ENCODE measurements at regions not wholly inside any gene's neighbourhood (a gene's known extent, or its start where the extent isn't known, plus 50 kb on each side); places are given as distances from the start of the nearest gene placed in this dataset.

DNA sequence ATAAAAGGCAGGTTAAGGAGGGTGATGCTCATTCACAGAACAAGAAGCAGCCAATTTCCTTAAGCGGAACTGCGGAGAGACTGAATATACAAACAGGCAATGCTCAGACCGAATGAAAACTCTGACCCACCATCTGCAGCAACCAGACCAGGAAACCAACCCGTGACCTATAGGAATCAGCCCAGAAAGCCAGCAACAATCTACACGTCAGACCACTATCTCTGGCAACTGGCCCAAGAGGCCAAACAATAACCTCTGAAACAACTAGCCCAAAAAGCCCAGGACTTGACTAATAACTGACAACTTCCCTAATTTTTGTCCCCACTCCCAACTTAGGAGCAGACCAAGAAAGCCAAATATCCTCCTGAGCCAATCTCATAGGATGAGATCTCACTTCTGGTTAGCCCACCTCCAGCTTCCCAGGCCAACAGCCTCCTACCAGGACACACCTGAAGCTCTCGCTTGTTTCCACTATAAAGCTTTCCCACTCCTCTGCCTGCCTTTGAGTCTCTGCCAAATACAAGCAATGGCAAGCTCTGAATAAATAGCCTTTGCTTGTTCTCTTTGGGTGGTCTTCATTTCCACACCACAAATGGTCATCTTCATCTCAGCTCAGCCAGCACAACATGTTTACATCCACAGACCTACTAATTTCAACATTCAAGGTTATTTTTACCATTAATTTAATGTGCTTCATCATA lies 168.5 kb downstream of the HSD17B3 start:
- peaks cover 0 to 7% (median 2%) of the 10 kb centered on the region in 8 donors for H3K9me3 ChIP-seq
- H3K4me3 ChIP-seq: no peak overlapping the region
- H3K36me3 ChIP-seq: no peaks in the 10 kb centered on the region
- no peaks in the 10 kb centered on the region for H3K27me3 ChIP-seq (replicated peaks in 1 of 7)
- TF ChIP-seq POLR2AphosphoS5 (IDR thresholded peaks at IDR 0.05) (no peak), POLR2A (IDR thresholded peaks at IDR 0.05) (no peak)
- TF ChIP-seq, protein P1, sequence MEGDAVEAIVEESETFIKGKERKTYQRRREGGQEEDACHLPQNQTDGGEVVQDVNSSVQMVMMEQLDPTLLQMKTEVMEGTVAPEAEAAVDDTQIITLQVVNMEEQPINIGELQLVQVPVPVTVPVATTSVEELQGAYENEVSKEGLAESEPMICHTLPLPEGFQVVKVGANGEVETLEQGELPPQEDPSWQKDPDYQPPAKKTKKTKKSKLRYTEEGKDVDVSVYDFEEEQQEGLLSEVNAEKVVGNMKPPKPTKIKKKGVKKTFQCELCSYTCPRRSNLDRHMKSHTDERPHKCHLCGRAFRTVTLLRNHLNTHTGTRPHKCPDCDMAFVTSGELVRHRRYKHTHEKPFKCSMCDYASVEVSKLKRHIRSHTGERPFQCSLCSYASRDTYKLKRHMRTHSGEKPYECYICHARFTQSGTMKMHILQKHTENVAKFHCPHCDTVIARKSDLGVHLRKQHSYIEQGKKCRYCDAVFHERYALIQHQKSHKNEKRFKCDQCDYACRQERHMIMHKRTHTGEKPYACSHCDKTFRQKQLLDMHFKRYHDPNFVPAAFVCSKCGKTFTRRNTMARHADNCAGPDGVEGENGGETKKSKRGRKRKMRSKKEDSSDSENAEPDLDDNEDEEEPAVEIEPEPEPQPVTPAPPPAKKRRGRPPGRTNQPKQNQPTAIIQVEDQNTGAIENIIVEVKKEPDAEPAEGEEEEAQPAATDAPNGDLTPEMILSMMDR (IDR thresholded peaks at IDR 0.05 in 8 of 11, conservative IDR thresholded peaks at IDR 0.05 in 3 of 11): no peak
- intact Hi-C loops (cut with DNase I; ENCODE audit: low total_unique reads): no loop called here
- peak overlapping the region in 3 of 8 donors; percentile 5 to 35 (median 19) for H3K27ac ChIP-seq
- WGBS, 5 donors: 72 to 80% (median 76%) methylated on average over 6 of the region's 6 CpGs
- peaks cover 0 to 30% (median 15%) of the 10 kb centered on the region in 6 donors for H3K4me1 ChIP-seq
- no peak for DNase-seq

DNA sequence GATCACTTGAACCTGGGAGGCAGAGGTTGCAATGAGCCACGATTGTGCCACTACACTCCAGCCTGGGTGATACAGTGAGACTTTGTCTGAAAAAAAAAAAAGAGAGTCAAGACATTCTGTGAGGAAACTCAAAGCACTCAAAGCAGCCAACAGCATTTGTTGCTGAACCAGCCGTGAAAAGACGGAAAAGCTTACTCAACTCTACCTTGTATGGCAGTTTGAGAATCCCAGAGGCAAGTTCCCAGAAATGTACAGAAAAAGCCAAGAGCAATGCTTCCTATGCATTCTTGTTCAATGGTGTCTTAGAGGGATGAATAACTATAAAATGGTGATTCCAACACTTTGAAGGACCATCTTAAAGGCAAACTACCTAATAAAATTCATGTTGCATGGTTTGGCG lies 170.2 kb downstream of the HSD17B3 start:
- Histone ChIP-seq H3K4me3 (no peak overlapping the region), H3K9me3 (no peaks in the 10 kb centered on the region), H3K27ac (no peak overlapping the region), H3K27me3 (replicated peaks in 1 of 7) (no peaks in the 10 kb centered on the region), H3K4me1 (peaks cover 0 to 16% (median 7%) of the 10 kb centered on the region in 6 donors), H3K36me3 (no peaks in the 10 kb centered on the region)
- intact Hi-C loops (cut with DNase I; ENCODE audit: low total_unique reads): no loop called here
- no peak for DNase-seq
- no peak for TF ChIP-seq POLR2A (IDR thresholded peaks at IDR 0.05)
- no peak for TF ChIP-seq POLR2AphosphoS5 (IDR thresholded peaks at IDR 0.05)
- TF ChIP-seq, protein P1 (IDR thresholded peaks at IDR 0.05 in 8 of 11, conservative IDR thresholded peaks at IDR 0.05 in 3 of 11): no peak
- WGBS, 5 donors: 77 to 95% (median 87%) methylated on average over 4 of the region's 4 CpGs

DNA sequence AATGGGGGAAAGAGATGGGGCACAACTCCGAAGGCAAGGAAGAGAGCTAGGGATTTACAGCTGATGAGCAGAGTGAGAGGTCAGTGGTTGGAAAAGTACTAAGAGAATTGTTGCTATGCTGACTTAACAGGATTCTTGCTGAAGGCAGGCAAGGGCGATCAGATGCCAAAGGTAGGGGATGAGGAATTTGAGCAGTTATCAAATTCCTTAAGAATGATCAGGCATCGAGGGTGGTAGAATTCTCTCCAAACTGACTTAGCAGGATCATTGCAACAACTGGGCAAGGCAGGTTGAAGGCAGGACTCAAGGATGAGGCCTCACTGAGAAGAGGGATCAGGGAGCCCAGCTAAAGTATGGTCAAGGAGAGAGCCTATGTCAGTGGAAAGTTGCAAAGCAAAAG lies 171.0 kb downstream of the HSD17B3 start:
- TF ChIP-seq, protein P1 (IDR thresholded peaks at IDR 0.05 in 8 of 11, conservative IDR thresholded peaks at IDR 0.05 in 3 of 11): no peak
- no peak for TF ChIP-seq POLR2A (IDR thresholded peaks at IDR 0.05)
- no peak for TF ChIP-seq POLR2AphosphoS5 (IDR thresholded peaks at IDR 0.05)
- no peaks in the 10 kb centered on the region for H3K9me3 ChIP-seq
- intact Hi-C loops (cut with DNase I; ENCODE audit: low total_unique reads): no loop called here
- H3K27ac ChIP-seq: no peak overlapping the region
- H3K27me3 ChIP-seq (replicated peaks in 1 of 7): no peaks in the 10 kb centered on the region
- no peak overlapping the region for H3K4me3 ChIP-seq
- no peak for DNase-seq
- no peaks in the 10 kb centered on the region for H3K36me3 ChIP-seq
- 87 to 96% (median 91%) methylated on average over 3 of the region's 3 CpGs for WGBS, 5 donors
- H3K4me1 ChIP-seq: peaks cover 0 to 7% (median 0%) of the 10 kb centered on the region in 6 donors

DNA sequence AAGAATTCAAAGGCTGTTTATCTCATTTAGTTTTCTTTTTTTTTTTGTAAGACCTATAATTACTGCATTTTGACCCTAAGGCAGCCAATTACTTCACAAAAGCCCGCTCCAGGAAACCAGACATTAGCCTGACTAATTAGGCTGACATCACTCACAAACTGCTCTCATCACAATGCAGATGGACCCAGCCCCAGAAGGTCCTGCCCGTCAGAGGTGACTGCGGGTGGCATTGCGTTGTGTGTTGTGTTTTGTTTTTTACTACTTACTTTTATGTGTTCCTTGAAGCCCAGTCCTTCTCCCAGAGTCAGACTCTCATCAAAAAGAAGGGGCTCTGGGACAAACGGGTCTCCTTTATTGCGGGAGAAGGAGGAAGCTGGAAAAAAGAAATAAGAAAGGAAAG lies 172.2 kb downstream of the HSD17B3 start:
- Histone ChIP-seq H3K36me3 (no peaks in the 10 kb centered on the region), H3K4me3 (no peak overlapping the region), H3K4me1 (no peaks in the 10 kb centered on the region), H3K27ac (no peak overlapping the region), H3K27me3 (replicated peaks in 1 of 7) (no peaks in the 10 kb centered on the region), H3K9me3 (no peaks in the 10 kb centered on the region)
- intact Hi-C loops (cut with DNase I; ENCODE audit: low total_unique reads): no loop called here
- TF ChIP-seq, protein P1 (IDR thresholded peaks at IDR 0.05 in 8 of 11, conservative IDR thresholded peaks at IDR 0.05 in 3 of 11): no peak
- TF ChIP-seq POLR2A (IDR thresholded peaks at IDR 0.05) (no peak), POLR2AphosphoS5 (IDR thresholded peaks at IDR 0.05) (no peak)
- 70 to 81% (median 74%) methylated on average over 6 of the region's 6 CpGs for WGBS, 5 donors
- DNase-seq: no peak

Data from spleen (tissue), 11 donors.